ENCODE measurements at regions not wholly inside any gene's neighbourhood (a gene's known extent, or its start where the extent isn't known, plus 50 kb on each side); places are given as distances from the start of the nearest gene placed in this dataset.

GRCh38 chr5:114999176-114999575 is 170.5 kb downstream of the TRIM36 start:
- no peak overlapping the region for H3K4me3 ChIP-seq (replicated peaks; ENCODE audit: low read depth, low read length)
- TF ChIP-seq, protein P1, sequence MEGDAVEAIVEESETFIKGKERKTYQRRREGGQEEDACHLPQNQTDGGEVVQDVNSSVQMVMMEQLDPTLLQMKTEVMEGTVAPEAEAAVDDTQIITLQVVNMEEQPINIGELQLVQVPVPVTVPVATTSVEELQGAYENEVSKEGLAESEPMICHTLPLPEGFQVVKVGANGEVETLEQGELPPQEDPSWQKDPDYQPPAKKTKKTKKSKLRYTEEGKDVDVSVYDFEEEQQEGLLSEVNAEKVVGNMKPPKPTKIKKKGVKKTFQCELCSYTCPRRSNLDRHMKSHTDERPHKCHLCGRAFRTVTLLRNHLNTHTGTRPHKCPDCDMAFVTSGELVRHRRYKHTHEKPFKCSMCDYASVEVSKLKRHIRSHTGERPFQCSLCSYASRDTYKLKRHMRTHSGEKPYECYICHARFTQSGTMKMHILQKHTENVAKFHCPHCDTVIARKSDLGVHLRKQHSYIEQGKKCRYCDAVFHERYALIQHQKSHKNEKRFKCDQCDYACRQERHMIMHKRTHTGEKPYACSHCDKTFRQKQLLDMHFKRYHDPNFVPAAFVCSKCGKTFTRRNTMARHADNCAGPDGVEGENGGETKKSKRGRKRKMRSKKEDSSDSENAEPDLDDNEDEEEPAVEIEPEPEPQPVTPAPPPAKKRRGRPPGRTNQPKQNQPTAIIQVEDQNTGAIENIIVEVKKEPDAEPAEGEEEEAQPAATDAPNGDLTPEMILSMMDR (IDR thresholded peaks at IDR 0.05; ENCODE audit: low read depth, low read length, missing control alignments), result no peak
- DNase-seq (ENCODE audit: extremely low read depth, low read depth), result no peak

GRCh38 chr5:114989512-114989911 is 180.2 kb downstream of the TRIM36 start:
- no peak for DNase-seq (ENCODE audit: extremely low read depth, low read depth)
- TF ChIP-seq, protein P1 (IDR thresholded peaks at IDR 0.05; ENCODE audit: low read depth, low read length, missing control alignments), result no peak
- H3K4me3 ChIP-seq (replicated peaks; ENCODE audit: low read depth, low read length), result no peak overlapping the region

- no peak for DNase-seq (ENCODE audit: extremely low read depth, low read depth)
- H3K4me3 ChIP-seq (replicated peaks; ENCODE audit: low read depth, low read length), result no peak overlapping the region
- TF ChIP-seq, protein P1 (IDR thresholded peaks at IDR 0.05; ENCODE audit: low read depth, low read length, missing control alignments), result no peak
Observed at GRCh38 chr5:114988096-114988495, 181.6 kb downstream of the TRIM36 start.

DNA sequence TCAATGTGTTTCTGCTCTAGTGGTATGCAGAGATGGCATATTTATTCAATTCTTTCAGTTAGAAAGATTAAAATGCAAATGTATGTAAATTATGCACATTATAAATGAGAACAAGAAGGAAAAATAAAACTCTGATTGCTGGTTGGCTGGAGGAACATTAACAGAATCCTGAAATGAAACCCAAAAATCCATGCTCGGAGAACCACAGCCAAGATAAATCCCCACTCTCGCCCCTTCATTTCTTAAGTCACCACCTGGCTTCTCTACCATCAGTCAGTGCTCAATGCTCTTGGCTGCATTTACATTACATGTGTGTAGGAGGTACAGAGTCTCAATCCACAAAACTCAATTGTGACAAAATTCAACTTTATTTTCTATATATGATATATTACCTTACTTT is 184.9 kb downstream of the TRIM36 start:
- TF ChIP-seq, protein P1 (IDR thresholded peaks at IDR 0.05; ENCODE audit: low read depth, low read length, missing control alignments), result no peak
- no peak for DNase-seq (ENCODE audit: extremely low read depth, low read depth)
- no peak overlapping the region for H3K4me3 ChIP-seq (replicated peaks; ENCODE audit: low read depth, low read length)

- TF ChIP-seq, protein P1 (IDR thresholded peaks at IDR 0.05; ENCODE audit: low read depth, low read length, missing control alignments), result no peak
- no peak for DNase-seq (ENCODE audit: extremely low read depth, low read depth)
- H3K4me3 ChIP-seq (replicated peaks; ENCODE audit: low read depth, low read length), result no peak overlapping the region
Observed at GRCh38 chr5:114981111-114981510, 188.6 kb downstream of the TRIM36 start.

DNA sequence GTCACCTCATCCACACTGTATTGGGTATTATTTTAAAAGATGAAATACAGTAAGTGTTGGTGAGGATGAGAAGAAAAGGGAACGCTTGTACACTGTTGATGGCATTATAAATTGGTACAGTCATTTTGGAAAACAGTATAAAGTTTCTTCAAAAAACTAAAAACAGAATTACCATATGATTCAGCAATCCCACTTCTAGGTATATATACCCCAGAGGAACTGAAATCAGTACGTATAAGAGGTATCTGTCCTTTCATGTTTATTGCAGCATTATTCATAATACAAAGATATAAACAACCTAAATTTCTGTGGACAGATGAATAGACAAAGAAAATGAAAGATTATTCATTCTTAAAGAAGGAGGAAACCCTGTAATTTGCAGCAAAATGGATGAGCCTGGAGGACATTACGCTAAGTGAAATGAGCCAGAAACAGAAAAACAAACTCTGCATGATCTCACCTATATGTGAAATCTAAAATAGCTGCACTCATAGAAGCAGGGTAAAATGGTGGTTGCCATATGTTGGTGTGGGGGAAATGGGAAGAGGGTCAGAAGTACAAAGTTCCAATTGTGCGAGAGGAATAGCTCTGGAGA is 191.6 kb downstream of the TRIM36 start:
- TF ChIP-seq, protein P1 (IDR thresholded peaks at IDR 0.05; ENCODE audit: low read depth, low read length, missing control alignments), result no peak
- H3K4me3 ChIP-seq (replicated peaks; ENCODE audit: low read depth, low read length), result no peak overlapping the region
- DNase-seq (ENCODE audit: extremely low read depth, low read depth), result no peak

GRCh38 chr5:114969482-114969881 is 200.2 kb downstream of the TRIM36 start:
- TF ChIP-seq, protein P1 (IDR thresholded peaks at IDR 0.05; ENCODE audit: low read depth, low read length, missing control alignments), result no peak
- no peak for DNase-seq (ENCODE audit: extremely low read depth, low read depth)
- H3K4me3 ChIP-seq (replicated peaks; ENCODE audit: low read depth, low read length), result no peak overlapping the region

Data from HFF-Myc (cell line).